ENCODE measurements at regions not wholly inside any gene's neighbourhood (a gene's known extent, or its start where the extent isn't known, plus 50 kb on each side); places are given as distances from the start of the nearest gene placed in this dataset.

DNA sequence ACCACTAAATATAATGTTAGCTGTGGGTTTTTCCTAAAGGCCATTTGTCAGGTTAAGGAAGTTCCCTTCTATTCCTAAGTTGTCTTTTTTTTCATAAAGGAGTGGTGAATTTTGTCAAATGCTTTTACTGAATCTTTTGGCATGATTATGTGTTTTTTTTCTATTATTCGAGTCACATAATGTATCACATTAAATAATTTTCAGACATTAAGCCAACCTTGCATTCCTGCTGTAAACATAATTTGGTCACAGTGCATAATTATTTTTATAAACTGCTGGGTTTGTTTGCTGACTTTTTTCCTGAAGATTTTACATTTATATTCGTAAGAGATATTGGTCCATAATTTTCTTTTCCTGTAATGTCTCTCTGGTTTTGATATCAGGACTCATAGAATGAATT is 101.8 kb upstream of the SPRED1 start:
- intact Hi-C loops (cut with micrococcal nuclease; ENCODE audit: unreplicated experiment) = no loop called here
- peaks cover 2% of the 10 kb centered on the region for H3K9me3 Mint-ChIP-seq (ENCODE audit: low read depth, unreplicated experiment)
- H3K36me3 Mint-ChIP-seq (ENCODE audit: insufficient read depth, unreplicated experiment) = no peaks in the 10 kb centered on the region
- TF ChIP-seq, protein P1, sequence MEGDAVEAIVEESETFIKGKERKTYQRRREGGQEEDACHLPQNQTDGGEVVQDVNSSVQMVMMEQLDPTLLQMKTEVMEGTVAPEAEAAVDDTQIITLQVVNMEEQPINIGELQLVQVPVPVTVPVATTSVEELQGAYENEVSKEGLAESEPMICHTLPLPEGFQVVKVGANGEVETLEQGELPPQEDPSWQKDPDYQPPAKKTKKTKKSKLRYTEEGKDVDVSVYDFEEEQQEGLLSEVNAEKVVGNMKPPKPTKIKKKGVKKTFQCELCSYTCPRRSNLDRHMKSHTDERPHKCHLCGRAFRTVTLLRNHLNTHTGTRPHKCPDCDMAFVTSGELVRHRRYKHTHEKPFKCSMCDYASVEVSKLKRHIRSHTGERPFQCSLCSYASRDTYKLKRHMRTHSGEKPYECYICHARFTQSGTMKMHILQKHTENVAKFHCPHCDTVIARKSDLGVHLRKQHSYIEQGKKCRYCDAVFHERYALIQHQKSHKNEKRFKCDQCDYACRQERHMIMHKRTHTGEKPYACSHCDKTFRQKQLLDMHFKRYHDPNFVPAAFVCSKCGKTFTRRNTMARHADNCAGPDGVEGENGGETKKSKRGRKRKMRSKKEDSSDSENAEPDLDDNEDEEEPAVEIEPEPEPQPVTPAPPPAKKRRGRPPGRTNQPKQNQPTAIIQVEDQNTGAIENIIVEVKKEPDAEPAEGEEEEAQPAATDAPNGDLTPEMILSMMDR (IDR thresholded peaks at IDR 0.05; ENCODE audit: unreplicated experiment) = no peak
- no peaks in the 10 kb centered on the region for H3K27me3 Mint-ChIP-seq (ENCODE audit: unreplicated experiment)
- no TSS peak for BruUV-seq (replicated peaks)
- no peak overlapping the region for H3K27ac Mint-ChIP-seq (ENCODE audit: unreplicated experiment)
- CTCF ChIA-PET = no interaction called here
- no peak for DNase-seq
- H3K4me3 Mint-ChIP-seq (ENCODE audit: low read depth, unreplicated experiment) = no peak overlapping the region
- no peaks in the 10 kb centered on the region for H3K4me1 Mint-ChIP-seq (ENCODE audit: low read depth, unreplicated experiment)

DNA sequence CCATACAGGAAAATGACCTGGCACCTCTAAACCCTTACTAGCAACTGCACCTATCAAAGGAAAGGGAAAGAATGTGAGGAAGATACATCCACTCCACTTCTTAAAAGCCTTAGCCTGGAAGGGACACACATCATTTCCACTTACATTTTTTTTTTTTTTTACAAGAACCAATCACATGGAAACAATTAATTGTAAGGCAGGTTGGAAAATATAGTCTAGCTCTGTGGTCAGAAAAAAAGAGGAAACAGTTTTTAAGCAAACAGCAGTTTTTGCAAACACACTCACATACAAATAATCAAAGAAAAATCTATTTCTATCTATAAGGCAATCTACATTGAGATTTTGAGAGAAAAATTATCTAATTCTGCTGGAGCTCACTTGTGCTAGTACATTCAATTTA is 98.9 kb upstream of the SPRED1 start:
- no TSS peak for BruUV-seq (replicated peaks)
- CTCF ChIA-PET = no interaction called here
- TF ChIP-seq, protein P1 (IDR thresholded peaks at IDR 0.05; ENCODE audit: unreplicated experiment) = no peak
- intact Hi-C loops (cut with micrococcal nuclease; ENCODE audit: unreplicated experiment) = no loop called here
- no peaks in the 10 kb centered on the region for H3K27me3 Mint-ChIP-seq (ENCODE audit: unreplicated experiment)
- peaks cover 2% of the 10 kb centered on the region for H3K9me3 Mint-ChIP-seq (ENCODE audit: low read depth, unreplicated experiment)
- no peaks in the 10 kb centered on the region for H3K4me1 Mint-ChIP-seq (ENCODE audit: low read depth, unreplicated experiment)
- no peak for DNase-seq
- no peaks in the 10 kb centered on the region for H3K36me3 Mint-ChIP-seq (ENCODE audit: insufficient read depth, unreplicated experiment)
- no peak overlapping the region for H3K4me3 Mint-ChIP-seq (ENCODE audit: low read depth, unreplicated experiment)
- H3K27ac Mint-ChIP-seq (ENCODE audit: unreplicated experiment) = no peak overlapping the region

DNA sequence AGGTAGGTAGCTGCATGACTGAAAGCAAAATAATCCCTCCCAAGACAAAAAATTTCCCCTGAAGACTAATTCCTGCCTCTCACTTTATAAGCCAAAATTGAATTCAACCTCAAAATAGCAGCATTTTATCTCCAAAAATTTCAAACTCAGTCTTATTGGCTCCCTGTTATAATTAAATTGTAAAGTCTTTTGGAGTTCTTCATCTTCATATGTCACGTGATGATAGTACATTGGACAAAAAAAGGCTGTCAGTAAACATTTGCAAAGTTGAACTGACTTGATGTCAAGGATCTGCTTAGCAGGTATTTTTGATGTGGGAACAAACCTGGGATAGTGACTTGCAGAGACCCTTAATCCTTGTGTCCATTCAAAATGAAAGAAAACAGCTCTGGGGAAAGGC is 98.4 kb upstream of the SPRED1 start:
- Mint-ChIP-seq H3K36me3 (ENCODE audit: insufficient read depth, unreplicated experiment) (no peaks in the 10 kb centered on the region), H3K27me3 (ENCODE audit: unreplicated experiment) (no peaks in the 10 kb centered on the region), H3K27ac (ENCODE audit: unreplicated experiment) (no peak overlapping the region), H3K4me3 (ENCODE audit: low read depth, unreplicated experiment) (no peak overlapping the region), H3K4me1 (ENCODE audit: low read depth, unreplicated experiment) (no peaks in the 10 kb centered on the region), H3K9me3 (ENCODE audit: low read depth, unreplicated experiment) (peaks cover 2% of the 10 kb centered on the region)
- no TSS peak for BruUV-seq (replicated peaks)
- TF ChIP-seq, protein P1 (IDR thresholded peaks at IDR 0.05; ENCODE audit: unreplicated experiment) = no peak
- no peak for DNase-seq
- intact Hi-C loops (cut with micrococcal nuclease; ENCODE audit: unreplicated experiment) = no loop called here
- CTCF ChIA-PET = no interaction called here

DNA sequence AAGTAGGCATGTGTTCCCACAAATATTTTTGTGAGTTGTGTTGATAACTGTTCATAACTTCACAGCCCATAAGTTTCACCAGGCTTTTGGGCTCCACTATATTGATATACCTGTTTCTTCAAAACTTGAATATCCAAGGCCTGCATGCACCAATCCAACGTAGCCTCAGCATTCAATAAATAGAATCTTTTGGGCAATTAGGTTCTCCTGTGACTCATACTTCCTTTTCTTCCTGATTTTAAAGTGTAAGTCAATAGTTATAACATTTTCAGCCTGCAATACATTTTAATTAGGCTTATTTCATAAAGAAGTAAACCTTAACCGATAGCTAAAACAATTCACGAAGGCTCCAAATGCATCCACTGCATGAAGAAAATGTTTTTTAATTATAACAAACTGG is 97.8 kb upstream of the SPRED1 start:
- CTCF ChIA-PET = no interaction called here
- no TSS peak for BruUV-seq (replicated peaks)
- H3K4me3 Mint-ChIP-seq (ENCODE audit: low read depth, unreplicated experiment) = no peak overlapping the region
- no peaks in the 10 kb centered on the region for H3K27me3 Mint-ChIP-seq (ENCODE audit: unreplicated experiment)
- DNase-seq = no peak
- TF ChIP-seq, protein P1 (IDR thresholded peaks at IDR 0.05; ENCODE audit: unreplicated experiment) = no peak
- intact Hi-C loops (cut with micrococcal nuclease; ENCODE audit: unreplicated experiment) = no loop called here
- H3K9me3 Mint-ChIP-seq (ENCODE audit: low read depth, unreplicated experiment) = peaks cover 2% of the 10 kb centered on the region
- no peaks in the 10 kb centered on the region for H3K4me1 Mint-ChIP-seq (ENCODE audit: low read depth, unreplicated experiment)
- no peaks in the 10 kb centered on the region for H3K36me3 Mint-ChIP-seq (ENCODE audit: insufficient read depth, unreplicated experiment)
- no peak overlapping the region for H3K27ac Mint-ChIP-seq (ENCODE audit: unreplicated experiment)

All from Calu3 (cell line).